ENCODE measurements at regions not wholly inside any gene's neighbourhood (a gene's known extent, or its start where the extent isn't known, plus 50 kb on each side); places are given as distances from the start of the nearest gene placed in this dataset.

- no peak overlapping the region for H2AK9ac ChIP-seq (replicated peaks; ENCODE audit: low read depth, low read length, poor library complexity)
Measured at GRCh38 chr22:48350456-48350855, 1477.2 kb downstream of the BRD1 start.

More at GRCh38 chr22:48350456-48350855, 1477.2 kb downstream of the BRD1 start:
- H3K18ac ChIP-seq (ENCODE audit: low read depth, low read length), result no peak overlapping the region
- H3K9me3 ChIP-seq (ENCODE audit: control insufficient read depth, insufficient read depth, low read length), result peaks cover 51% of the 10 kb centered on the region
- ATAC-seq (ENCODE audit: low read depth), result no peak
- no peak overlapping the region for H2BK20ac ChIP-seq (ENCODE audit: low read depth, low read length)
- H3K27me3 ChIP-seq (ENCODE audit: control insufficient read depth, insufficient read depth, low read length), result no peaks in the 10 kb centered on the region
- H4K20me1 ChIP-seq (ENCODE audit: insufficient read depth, low read length), result no peaks in the 10 kb centered on the region
- no peak overlapping the region for H2BK120ac ChIP-seq (ENCODE audit: low read depth, low read length)
- no peak overlapping the region for H3K4me2 ChIP-seq (ENCODE audit: low read depth, low read length)
- H2BK5ac ChIP-seq (ENCODE audit: low read depth, low read length, poor library complexity, severe bottlenecking), result no peak overlapping the region
- no peak for TF ChIP-seq MAZ (IDR thresholded peaks at IDR 0.05; ENCODE audit: borderline replicate concordance, low read depth, low read length)
- TF ChIP-seq CHD1 (IDR thresholded peaks at IDR 0.05; ENCODE audit: low read depth, low read length), result no peak
- no peak for TF ChIP-seq RFX5 (IDR thresholded peaks at IDR 0.05; ENCODE audit: low read depth, low read length)
- TF ChIP-seq SMC3 (IDR thresholded peaks at IDR 0.05; ENCODE audit: low read depth, low read length), result no peak
- no peak for TF ChIP-seq MXI1 (IDR thresholded peaks at IDR 0.05; ENCODE audit: borderline replicate concordance, low read depth, low read length)
- TF ChIP-seq, protein P1, sequence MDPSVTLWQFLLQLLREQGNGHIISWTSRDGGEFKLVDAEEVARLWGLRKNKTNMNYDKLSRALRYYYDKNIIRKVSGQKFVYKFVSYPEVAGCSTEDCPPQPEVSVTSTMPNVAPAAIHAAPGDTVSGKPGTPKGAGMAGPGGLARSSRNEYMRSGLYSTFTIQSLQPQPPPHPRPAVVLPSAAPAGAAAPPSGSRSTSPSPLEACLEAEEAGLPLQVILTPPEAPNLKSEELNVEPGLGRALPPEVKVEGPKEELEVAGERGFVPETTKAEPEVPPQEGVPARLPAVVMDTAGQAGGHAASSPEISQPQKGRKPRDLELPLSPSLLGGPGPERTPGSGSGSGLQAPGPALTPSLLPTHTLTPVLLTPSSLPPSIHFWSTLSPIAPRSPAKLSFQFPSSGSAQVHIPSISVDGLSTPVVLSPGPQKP (IDR thresholded peaks at IDR 0.05; ENCODE audit: borderline replicate concordance, low read depth, low read length), result no peak
- TF ChIP-seq FOS (IDR thresholded peaks at IDR 0.05; ENCODE audit: low read depth, low read length), result no peak
- TF ChIP-seq RCOR1 (IDR thresholded peaks at IDR 0.05; ENCODE audit: insufficient replicate concordance, low read length), result no peak
- no peak for TF ChIP-seq POLR2A (IDR thresholded peaks at IDR 0.05; ENCODE audit: low read depth, low read length)
- no peak for TF ChIP-seq RAD21 (IDR thresholded peaks at IDR 0.05; ENCODE audit: low read length)
- TF ChIP-seq, protein P2, sequence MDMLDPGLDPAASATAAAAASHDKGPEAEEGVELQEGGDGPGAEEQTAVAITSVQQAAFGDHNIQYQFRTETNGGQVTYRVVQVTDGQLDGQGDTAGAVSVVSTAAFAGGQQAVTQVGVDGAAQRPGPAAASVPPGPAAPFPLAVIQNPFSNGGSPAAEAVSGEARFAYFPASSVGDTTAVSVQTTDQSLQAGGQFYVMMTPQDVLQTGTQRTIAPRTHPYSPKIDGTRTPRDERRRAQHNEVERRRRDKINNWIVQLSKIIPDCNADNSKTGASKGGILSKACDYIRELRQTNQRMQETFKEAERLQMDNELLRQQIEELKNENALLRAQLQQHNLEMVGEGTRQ (IDR thresholded peaks at IDR 0.05; ENCODE audit: low read depth, low read length), result no peak
- no peak overlapping the region for H3K56ac ChIP-seq (ENCODE audit: extremely low read depth, insufficient read depth, low read length)
- no TSS peak for BruUV-seq (replicated peaks)
- intact Hi-C loops (cut with micrococcal nuclease) (no loop called here), in situ Hi-C loops (cut with MboI; ENCODE audit: low sequenced_read_pairs) (no loop called here), dilution Hi-C loops (cut with HindIII; ENCODE audit: low sequenced_read_pairs, unreplicated experiment) (no loop called here)
- no peak overlapping the region for H2AK5ac ChIP-seq (ENCODE audit: low read depth, low read length)
- no peaks in the 10 kb centered on the region for H3K79me1 ChIP-seq (ENCODE audit: low read depth in 1 of 2, low read length in 2 of 2)
- no peak overlapping the region for H3K4me3 ChIP-seq (ENCODE audit: insufficient read depth, low read depth, low read length)
- H3K36me3 ChIP-seq (ENCODE audit: control insufficient read depth, insufficient read depth, low read length), result no peaks in the 10 kb centered on the region
- no peak overlapping the region for H3K14ac ChIP-seq (replicated peaks; ENCODE audit: low read depth, low read length)
- ChIA-PET POLR2A (ENCODE audit: unreplicated experiment) (no interaction called here), CTCF (no interaction called here)
- H3K4ac ChIP-seq (ENCODE audit: low read depth, low read length), result no peak overlapping the region
- no peak overlapping the region for H3K23ac ChIP-seq (ENCODE audit: low read depth, low read length)
- no peak overlapping the region for H4K91ac ChIP-seq (ENCODE audit: insufficient read depth, low read depth, low read length)
- no peak overlapping the region for H2AFZ ChIP-seq (replicated peaks; ENCODE audit: low read length, poor library complexity)
- no peak overlapping the region for H3K9ac ChIP-seq (ENCODE audit: low read depth, low read length)
- DNase-seq, result no peak
- H4K8ac ChIP-seq (ENCODE audit: low read depth in 2 of 2, low read length in 2 of 2), result no peak overlapping the region
- no peaks in the 10 kb centered on the region for H3K9me1 ChIP-seq (ENCODE audit: insufficient read depth, low read length)
- H3K27ac ChIP-seq (ENCODE audit: insufficient read depth, low read length), result no peak overlapping the region
- no peak overlapping the region for H2BK15ac ChIP-seq (ENCODE audit: low read depth, low read length)
- no peak overlapping the region for H4K5ac ChIP-seq (ENCODE audit: low read depth, low read length)
- no peaks in the 10 kb centered on the region for H3K4me1 ChIP-seq (ENCODE audit: control insufficient read depth, insufficient read depth, low read length)
- WGBS, 2 experiments (ENCODE audit: extremely low coverage in 2 of 2, insufficient read length in 1 of 2), result 33% methylated on average over 2 of the region's 7 CpGs; no CpG with 5 or more reads in 1 of the 2 experiments

All from IMR-90 (cell line).